ENCODE measurements at regions not wholly inside any gene's neighbourhood (a gene's known extent, or its start where the extent isn't known, plus 50 kb on each side); places are given as distances from the start of the nearest gene placed in this dataset.
A peak's percentile ranks its signal among the peaks of the same experiment; 100 is the strongest.

DNA sequence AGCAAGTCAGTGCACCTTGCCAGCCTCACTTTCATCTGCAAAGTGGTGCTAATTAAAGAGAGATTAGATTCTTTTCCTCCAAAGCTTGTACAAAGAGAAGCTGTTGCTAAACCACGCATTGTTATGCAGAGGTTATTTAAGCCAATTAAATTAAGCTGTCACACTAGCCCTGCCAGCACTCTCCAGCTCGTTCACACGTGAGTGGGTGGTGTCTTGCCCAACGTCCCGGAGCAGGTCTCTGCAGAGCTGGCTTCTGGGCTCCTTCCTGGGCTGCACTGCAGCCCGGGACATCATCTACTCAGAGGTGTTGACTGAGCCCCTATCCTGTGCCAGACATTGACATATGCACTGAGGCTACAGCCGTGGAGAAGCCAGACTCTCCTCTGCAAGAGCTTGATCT, 401.6 kb upstream of the SULF2 start:
- H3K9me3 ChIP-seq, result no peaks in the 10 kb centered on the region
- intact Hi-C loops (cut with DNase I), result loop anchor here (10.0 kb wide), 1 partner anchor 402 kb away; the partner anchor contains the start of gene SULF2
- no peak for DNase-seq (ENCODE audit: extremely low spot score)
- TF ChIP-seq POLR2A (IDR thresholded peaks at IDR 0.05; ENCODE audit: low read depth) (no peak), POLR2AphosphoS5 (IDR thresholded peaks at IDR 0.05) (no peak), EP300 (IDR thresholded peaks at IDR 0.05) (no peak)
- TF ChIP-seq, protein P1, sequence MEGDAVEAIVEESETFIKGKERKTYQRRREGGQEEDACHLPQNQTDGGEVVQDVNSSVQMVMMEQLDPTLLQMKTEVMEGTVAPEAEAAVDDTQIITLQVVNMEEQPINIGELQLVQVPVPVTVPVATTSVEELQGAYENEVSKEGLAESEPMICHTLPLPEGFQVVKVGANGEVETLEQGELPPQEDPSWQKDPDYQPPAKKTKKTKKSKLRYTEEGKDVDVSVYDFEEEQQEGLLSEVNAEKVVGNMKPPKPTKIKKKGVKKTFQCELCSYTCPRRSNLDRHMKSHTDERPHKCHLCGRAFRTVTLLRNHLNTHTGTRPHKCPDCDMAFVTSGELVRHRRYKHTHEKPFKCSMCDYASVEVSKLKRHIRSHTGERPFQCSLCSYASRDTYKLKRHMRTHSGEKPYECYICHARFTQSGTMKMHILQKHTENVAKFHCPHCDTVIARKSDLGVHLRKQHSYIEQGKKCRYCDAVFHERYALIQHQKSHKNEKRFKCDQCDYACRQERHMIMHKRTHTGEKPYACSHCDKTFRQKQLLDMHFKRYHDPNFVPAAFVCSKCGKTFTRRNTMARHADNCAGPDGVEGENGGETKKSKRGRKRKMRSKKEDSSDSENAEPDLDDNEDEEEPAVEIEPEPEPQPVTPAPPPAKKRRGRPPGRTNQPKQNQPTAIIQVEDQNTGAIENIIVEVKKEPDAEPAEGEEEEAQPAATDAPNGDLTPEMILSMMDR (IDR thresholded peaks at IDR 0.05), result no peak
- H3K27ac ChIP-seq (replicated peaks in 1 of 4), result peak overlapping the region in 2 of 4 donors; percentile 56 to 58
- 41% methylated on average over 5 of the region's 7 CpGs for WGBS
- H3K27me3 ChIP-seq, result no peaks in the 10 kb centered on the region
- no peak overlapping the region for H3K4me3 ChIP-seq
- H3K36me3 ChIP-seq, result no peaks in the 10 kb centered on the region
- H3K4me1 ChIP-seq, result peaks cover 3 to 48% (median 44%) of the 10 kb centered on the region in 4 donors

DNA sequence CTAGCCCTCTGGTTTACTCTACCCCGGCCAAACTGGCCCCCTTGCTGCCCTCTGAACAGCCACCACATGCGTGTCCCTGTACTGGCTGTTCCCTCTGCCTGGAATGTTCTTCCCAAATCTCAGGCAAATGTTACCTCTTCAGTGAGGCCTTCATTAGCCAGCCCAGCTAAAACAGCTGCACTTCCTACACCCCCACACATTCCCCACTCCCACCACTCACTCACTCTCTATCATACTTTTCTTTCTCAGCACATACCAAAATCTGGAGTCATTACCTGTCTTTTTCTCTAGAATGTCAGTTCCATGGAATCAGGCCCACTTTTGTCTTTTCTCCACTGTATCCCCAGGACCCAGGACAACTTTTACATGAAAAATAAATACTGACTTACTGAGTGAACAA, 401.2 kb upstream of the SULF2 start:
- H3K4me1 ChIP-seq, result peaks cover under 1 to 44% (median 42%) of the 10 kb centered on the region in 4 donors
- H3K9me3 ChIP-seq, result no peaks in the 10 kb centered on the region
- TF ChIP-seq EP300 (IDR thresholded peaks at IDR 0.05), result no peak
- TF ChIP-seq, protein P1 (IDR thresholded peaks at IDR 0.05), result no peak
- TF ChIP-seq POLR2A (IDR thresholded peaks at IDR 0.05; ENCODE audit: low read depth), result no peak
- TF ChIP-seq POLR2AphosphoS5 (IDR thresholded peaks at IDR 0.05), result no peak
- peak overlapping the region in 2 of 4 donors; percentile 56 to 58 for H3K27ac ChIP-seq (replicated peaks in 1 of 4)
- intact Hi-C loops (cut with DNase I), result loop anchor here (10.0 kb wide), 1 partner anchor 402 kb away; the partner anchor contains the start of gene SULF2
- H3K36me3 ChIP-seq, result no peaks in the 10 kb centered on the region
- H3K27me3 ChIP-seq, result no peaks in the 10 kb centered on the region
- 71% methylated on average over 2 of the region's 2 CpGs for WGBS
- DNase-seq (ENCODE audit: extremely low spot score), result no peak
- no peak overlapping the region for H3K4me3 ChIP-seq

DNA sequence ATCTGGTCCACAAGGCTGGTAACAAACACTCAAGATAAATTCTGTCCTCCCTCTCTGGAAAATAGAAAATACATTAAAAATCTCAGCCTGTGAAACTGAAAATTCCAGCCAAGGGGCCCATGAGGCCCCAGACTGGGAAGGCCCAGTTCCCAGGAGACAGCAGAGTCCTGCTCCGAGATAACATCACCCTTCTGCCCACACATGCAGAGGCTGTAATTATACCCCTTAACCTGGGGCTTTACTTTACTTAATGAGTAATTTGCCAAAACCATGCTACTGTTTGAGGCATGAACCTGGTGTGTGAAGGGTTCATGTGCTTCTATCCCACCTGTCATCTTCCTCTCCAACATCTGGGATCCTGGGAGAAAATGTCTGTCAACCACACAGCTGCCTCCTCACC, 398.9 kb upstream of the SULF2 start:
- TF ChIP-seq POLR2A (IDR thresholded peaks at IDR 0.05; ENCODE audit: low read depth) (no peak), POLR2AphosphoS5 (IDR thresholded peaks at IDR 0.05) (no peak), EP300 (IDR thresholded peaks at IDR 0.05) (no peak)
- TF ChIP-seq, protein P1 (IDR thresholded peaks at IDR 0.05), result no peak
- 88% methylated on average over 1 of the region's 1 CpG for WGBS
- H3K4me3 ChIP-seq, result no peak overlapping the region

DNA sequence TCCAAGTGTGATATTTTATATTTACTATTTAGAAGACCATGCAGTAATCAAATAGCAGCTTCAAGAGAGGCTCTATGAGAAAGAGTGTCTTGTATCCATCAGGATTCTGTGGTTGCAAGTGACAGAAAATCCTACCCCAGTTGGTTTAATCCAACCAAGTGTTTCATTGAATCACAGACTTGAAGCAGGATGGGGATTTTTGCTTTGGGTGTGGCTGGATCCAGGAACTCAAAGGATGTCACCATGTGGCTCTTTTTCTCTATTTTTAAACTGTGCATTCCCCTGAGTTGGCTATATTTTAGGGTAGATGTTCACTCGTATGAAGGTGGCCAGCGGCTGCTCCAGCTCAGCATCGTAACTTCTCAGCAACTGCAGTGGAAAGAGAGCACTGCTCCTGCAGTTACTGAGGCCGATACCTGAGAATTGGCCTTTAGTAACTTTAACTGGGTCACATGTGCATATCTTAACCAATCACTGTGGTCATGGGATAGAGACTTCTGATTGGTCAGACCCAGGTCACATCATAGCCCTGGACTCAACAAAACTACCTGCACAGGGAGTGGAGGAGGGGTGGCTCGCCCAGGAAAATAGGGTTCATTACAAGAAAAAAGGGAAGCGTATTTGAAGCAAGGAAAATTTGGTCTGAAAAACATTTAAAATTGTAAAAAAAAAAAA, 396.1 kb upstream of the SULF2 start:
- intact Hi-C loops (cut with DNase I), result loop anchor here (10.0 kb wide), 1 partner anchor 397 kb away; the partner anchor contains the start of gene SULF2
- H3K4me1 ChIP-seq, result peaks cover 0 to 21% (median 16%) of the 10 kb centered on the region in 4 donors
- no peaks in the 10 kb centered on the region for H3K27me3 ChIP-seq
- H3K27ac ChIP-seq (replicated peaks in 1 of 4), result peak overlapping the region in 3 of 4 donors; percentile 17 to 47 (median 37)
- TF ChIP-seq POLR2A (IDR thresholded peaks at IDR 0.05; ENCODE audit: low read depth), result no peak
- TF ChIP-seq, protein P1 (IDR thresholded peaks at IDR 0.05), result no peak
- no peak for TF ChIP-seq POLR2AphosphoS5 (IDR thresholded peaks at IDR 0.05)
- no peak for TF ChIP-seq EP300 (IDR thresholded peaks at IDR 0.05)
- no peaks in the 10 kb centered on the region for H3K36me3 ChIP-seq
- WGBS, result 74% methylated on average over 6 of the region's 6 CpGs
- no peak overlapping the region for H3K4me3 ChIP-seq
- no peaks in the 10 kb centered on the region for H3K9me3 ChIP-seq
- no peak for DNase-seq (ENCODE audit: extremely low spot score)

More for the DNA sequence above, 398.9 kb upstream of the SULF2 start:
- intact Hi-C loops (cut with DNase I), result loop anchor here (10.0 kb wide), 1 partner anchor 399 kb away; the partner anchor contains the start of gene SULF2
- H3K4me1 ChIP-seq, result peaks cover 0 to 38% (median 30%) of the 10 kb centered on the region in 4 donors
- H3K9me3 ChIP-seq, result no peaks in the 10 kb centered on the region
- H3K36me3 ChIP-seq, result no peaks in the 10 kb centered on the region
- H3K27me3 ChIP-seq, result no peaks in the 10 kb centered on the region
- no peak for DNase-seq (ENCODE audit: extremely low spot score)
- no peak overlapping the region for H3K27ac ChIP-seq (replicated peaks in 1 of 4)
